Suprapubic skin (tissue), 4 donors: ENCODE measurements at regions not wholly inside any gene's neighbourhood (a gene's known extent, or its start where the extent isn't known, plus 50 kb on each side); places are given as distances from the start of the nearest gene placed in this dataset.

Experiments
- DNase-seq, 2 donors: peaks; one replicate each; pipeline ENCODE4 v3.0.0-alpha.2; 2019; ENCODE audit warnings: low spot score in 2 of 2
- H3K27ac ChIP-seq: fragments of 200-600 bp; sonication (generic); one replicate; pipeline ENCODE4 v1.5.1; 2019
- H3K27me3 ChIP-seq: fragments of 200-600 bp; sonication (generic); one replicate; pipeline ENCODE4 v1.5.1; 2019
- H3K36me3 ChIP-seq: fragments of 200-600 bp; sonication (generic); one replicate; pipeline ENCODE4 v1.5.1; 2019
- H3K4me1 ChIP-seq: fragments of 200-600 bp; sonication (generic); one replicate; pipeline ENCODE4 v1.5.1; 2019
- H3K4me3 ChIP-seq: fragments of 200-600 bp; sonication (generic); one replicate; pipeline ENCODE4 v1.5.1; 2019; ENCODE audit warnings: mild to moderate bottlenecking
- H3K9me3 ChIP-seq: fragments of 200-600 bp; sonication (generic); one replicate; pipeline ENCODE4 v1.5.1; 2019
- CTCF ChIP-seq, 2 donors: fragments of 200-600 bp in 1 of 2; fragments of 450-650 bp in 1 of 2; sonication (generic) in 1 of 2; IDR thresholded peaks; one replicate each; pipeline ENCODE4 v1.5.1; 2016 to 2019; ENCODE audit warnings: antibody characterized with exemption in 2 of 2, mild to moderate bottlenecking in 1 of 2, moderate library complexity in 1 of 2
- EP300 ChIP-seq: sonication (generic); formaldehyde crosslinking; IDR thresholded peaks from one replicate; pipeline ENCODE4 v1.6.1; 2017; ENCODE audit warnings: antibody characterized with exemption
- POLR2A ChIP-seq, 2 donors: fragments of 450-650 bp; IDR thresholded peaks; one replicate each; pipeline ENCODE4 v1.6.1; 2017; ENCODE audit warnings: antibody characterized with exemption in 2 of 2, mild to moderate bottlenecking in 2 of 2, moderate library complexity in 2 of 2
- POLR2AphosphoS5 ChIP-seq, 3 donors: sonication (generic); formaldehyde crosslinking; IDR thresholded peaks; one replicate each; pipeline ENCODE4 v1.6.1; 2017; ENCODE audit warnings: antibody characterized with exemption in 3 of 3
- WGBS: methylation state at CpG from one replicate; pipeline ENCODE4 v1.1.5; 2018; 5-methylcytosine and 5-hydroxymethylcytosine counted together

GRCh38 chr14:95407354-95407753 is 87.6 kb upstream of the CLMN start:
- no peak overlapping the region for H3K4me3 ChIP-seq
- DNase-seq, result no peak
- 65% methylated on average over 8 of the region's 8 CpGs for WGBS
- H3K9me3 ChIP-seq, result no peaks in the 10 kb centered on the region
- H3K36me3 ChIP-seq, result no peaks in the 10 kb centered on the region
- H3K27me3 ChIP-seq, result no peaks in the 10 kb centered on the region
- no peak for TF ChIP-seq POLR2A (IDR thresholded peaks at IDR 0.05)
- no peak for TF ChIP-seq POLR2AphosphoS5 (IDR thresholded peaks at IDR 0.05)
- TF ChIP-seq CTCF (IDR thresholded peaks at IDR 0.05), result no peak
- no peak for TF ChIP-seq EP300
- H3K4me1 ChIP-seq, result peaks cover 6% of the 10 kb centered on the region
- H3K27ac ChIP-seq, result no peak overlapping the region

- Histone ChIP-seq H3K4me3 (no peak overlapping the region), H3K27ac (no peak overlapping the region), H3K4me1 (peaks cover 6% of the 10 kb centered on the region), H3K36me3 (no peaks in the 10 kb centered on the region), H3K27me3 (no peaks in the 10 kb centered on the region), H3K9me3 (no peaks in the 10 kb centered on the region)
- no peak for TF ChIP-seq EP300
- TF ChIP-seq POLR2AphosphoS5 (IDR thresholded peaks at IDR 0.05), result no peak
- no peak for TF ChIP-seq POLR2A (IDR thresholded peaks at IDR 0.05)
- no peak for TF ChIP-seq CTCF (IDR thresholded peaks at IDR 0.05)
- WGBS, result 56% methylated on average over 5 of the region's 5 CpGs
- DNase-seq, result no peak
Measured at GRCh38 chr14:95406756-95407277, 87.1 kb upstream of the CLMN start.

GRCh38 chr14:95404583-95404982 is 84.9 kb upstream of the CLMN start:
- no peaks in the 10 kb centered on the region for H3K27me3 ChIP-seq
- DNase-seq, result no peak
- H3K27ac ChIP-seq, result no peak overlapping the region
- H3K9me3 ChIP-seq, result no peaks in the 10 kb centered on the region
- H3K4me3 ChIP-seq, result no peak overlapping the region
- 82% methylated on average over 7 of the region's 7 CpGs for WGBS
- TF ChIP-seq CTCF (IDR thresholded peaks at IDR 0.05), result no peak
- TF ChIP-seq POLR2A (IDR thresholded peaks at IDR 0.05), result no peak
- no peak for TF ChIP-seq POLR2AphosphoS5 (IDR thresholded peaks at IDR 0.05)
- TF ChIP-seq EP300, result no peak
- no peaks in the 10 kb centered on the region for H3K36me3 ChIP-seq
- H3K4me1 ChIP-seq, result no peaks in the 10 kb centered on the region

- H3K9me3 ChIP-seq, result no peaks in the 10 kb centered on the region
- no peak overlapping the region for H3K4me3 ChIP-seq
- no peaks in the 10 kb centered on the region for H3K27me3 ChIP-seq
- no peaks in the 10 kb centered on the region for H3K36me3 ChIP-seq
- WGBS, result 54% methylated on average over 5 of the region's 5 CpGs
- TF ChIP-seq CTCF (IDR thresholded peaks at IDR 0.05), result no peak
- no peak for TF ChIP-seq POLR2AphosphoS5 (IDR thresholded peaks at IDR 0.05)
- TF ChIP-seq EP300, result no peak
- TF ChIP-seq POLR2A (IDR thresholded peaks at IDR 0.05), result no peak
- H3K27ac ChIP-seq, result peak overlapping the region; percentile 7
- DNase-seq, result no peak
- H3K4me1 ChIP-seq, result no peaks in the 10 kb centered on the region
Measured at GRCh38 chr14:95402578-95402977, 82.9 kb upstream of the CLMN start.

GRCh38 chr14:95402176-95402575 is 82.5 kb upstream of the CLMN start:
- DNase-seq, result no peak

More at GRCh38 chr14:95402176-95402575, 82.5 kb upstream of the CLMN start:
- 65% methylated on average over 2 of the region's 2 CpGs for WGBS
- Histone ChIP-seq H3K36me3 (no peaks in the 10 kb centered on the region), H3K9me3 (no peaks in the 10 kb centered on the region), H3K4me3 (no peak overlapping the region), H3K27ac (peak overlapping the region; percentile 7), H3K27me3 (no peaks in the 10 kb centered on the region), H3K4me1 (no peaks in the 10 kb centered on the region)
- no peak for TF ChIP-seq POLR2AphosphoS5 (IDR thresholded peaks at IDR 0.05)
- no peak for TF ChIP-seq EP300
- no peak for TF ChIP-seq POLR2A (IDR thresholded peaks at IDR 0.05)
- TF ChIP-seq CTCF (IDR thresholded peaks at IDR 0.05), result no peak
